ENCODE measurements at regions not wholly inside any gene's neighbourhood (a gene's known extent, or its start where the extent isn't known, plus 50 kb on each side); places are given as distances from the start of the nearest gene placed in this dataset.

- intact Hi-C loops (cut with DNase I) = no loop called here
- H3K4me3 ChIP-seq (ENCODE audit: low read length in 3 of 3) = no peak overlapping the region
- no peak overlapping the region for H3K27ac ChIP-seq (ENCODE audit: low read depth in 2 of 2, low read length in 2 of 2)
- H3K27me3 ChIP-seq (ENCODE audit: control insufficient read depth, insufficient read depth, low read length) = no peaks in the 10 kb centered on the region
- FAIRE-seq (no peak), DNase-seq (no peak)
- peaks cover 0 to 3% (median 0%) of the 10 kb centered on the region in 3 donors for H3K9me3 ChIP-seq (ENCODE audit: control insufficient read depth in 2 of 3, insufficient read depth in 1 of 3, low read length in 3 of 3)
- H3K4me1 ChIP-seq (ENCODE audit: control insufficient read depth in 2 of 3, insufficient read depth in 2 of 3, low read depth in 1 of 3, low read length in 3 of 3) = no peaks in the 10 kb centered on the region
- no peak for TF ChIP-seq CTCF (IDR thresholded peaks at IDR 0.05; ENCODE audit: borderline replicate concordance, extremely low read depth, insufficient read depth)
- no peak overlapping the region for H3K9ac ChIP-seq (ENCODE audit: low read length in 3 of 3)
- H3K36me3 ChIP-seq (ENCODE audit: control insufficient read depth in 2 of 3, insufficient read depth in 3 of 3, low read length in 3 of 3) = no peaks in the 10 kb centered on the region
These were observed 761.4 kb downstream of the KCNA4 start for GRCh38 chr11:29255401-29255800.

- Histone ChIP-seq H3K9ac (ENCODE audit: low read length in 3 of 3) (no peak overlapping the region), H3K4me1 (ENCODE audit: control insufficient read depth in 2 of 3, insufficient read depth in 2 of 3, low read depth in 1 of 3, low read length in 3 of 3) (no peaks in the 10 kb centered on the region), H3K4me3 (ENCODE audit: low read length in 3 of 3) (no peak overlapping the region), H3K27me3 (ENCODE audit: control insufficient read depth, insufficient read depth, low read length) (no peaks in the 10 kb centered on the region), H3K36me3 (ENCODE audit: control insufficient read depth in 2 of 3, insufficient read depth in 3 of 3, low read length in 3 of 3) (no peaks in the 10 kb centered on the region), H3K9me3 (ENCODE audit: control insufficient read depth in 2 of 3, insufficient read depth in 1 of 3, low read length in 3 of 3) (no peaks in the 10 kb centered on the region), H3K27ac (ENCODE audit: low read depth in 2 of 2, low read length in 2 of 2) (no peak overlapping the region)
- FAIRE-seq = no peak
- no peak for TF ChIP-seq CTCF (IDR thresholded peaks at IDR 0.05; ENCODE audit: borderline replicate concordance, extremely low read depth, insufficient read depth)
- intact Hi-C loops (cut with DNase I) = no loop called here
- no peak for DNase-seq
These were observed 765.1 kb downstream of the KCNA4 start for GRCh38 chr11:29251738-29252137.

DNA sequence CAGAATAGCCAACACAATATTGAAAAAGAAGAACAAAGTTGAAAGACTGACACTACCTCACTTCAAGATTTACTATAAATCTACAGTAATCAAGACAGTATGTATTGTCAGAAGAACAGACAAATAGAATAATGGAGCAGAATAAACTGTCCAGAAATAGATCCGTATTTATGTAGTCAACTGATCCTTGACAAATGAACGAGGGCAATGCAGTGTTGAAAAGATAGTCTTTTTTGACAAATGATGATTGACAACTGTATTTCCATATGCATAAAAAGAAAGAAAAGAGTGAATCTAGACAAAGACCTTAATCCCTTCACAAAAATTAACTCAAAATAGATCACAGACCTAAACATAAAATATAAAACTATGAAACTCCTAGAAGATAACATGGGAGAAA lies 767.1 kb downstream of the KCNA4 start:
- no peak for TF ChIP-seq CTCF (IDR thresholded peaks at IDR 0.05; ENCODE audit: borderline replicate concordance, extremely low read depth, insufficient read depth)
- no peaks in the 10 kb centered on the region for H3K36me3 ChIP-seq (ENCODE audit: control insufficient read depth in 2 of 3, insufficient read depth in 3 of 3, low read length in 3 of 3)
- H3K27ac ChIP-seq (ENCODE audit: low read depth in 2 of 2, low read length in 2 of 2) = no peak overlapping the region
- intact Hi-C loops (cut with DNase I) = no loop called here
- no peaks in the 10 kb centered on the region for H3K9me3 ChIP-seq (ENCODE audit: control insufficient read depth in 2 of 3, insufficient read depth in 1 of 3, low read length in 3 of 3)
- DNase-seq (no peak), FAIRE-seq (no peak)
- H3K4me3 ChIP-seq (ENCODE audit: low read length in 3 of 3) = no peak overlapping the region
- no peaks in the 10 kb centered on the region for H3K27me3 ChIP-seq (ENCODE audit: control insufficient read depth, insufficient read depth, low read length)
- no peaks in the 10 kb centered on the region for H3K4me1 ChIP-seq (ENCODE audit: control insufficient read depth in 2 of 3, insufficient read depth in 2 of 3, low read depth in 1 of 3, low read length in 3 of 3)
- no peak overlapping the region for H3K9ac ChIP-seq (ENCODE audit: low read length in 3 of 3)

DNA sequence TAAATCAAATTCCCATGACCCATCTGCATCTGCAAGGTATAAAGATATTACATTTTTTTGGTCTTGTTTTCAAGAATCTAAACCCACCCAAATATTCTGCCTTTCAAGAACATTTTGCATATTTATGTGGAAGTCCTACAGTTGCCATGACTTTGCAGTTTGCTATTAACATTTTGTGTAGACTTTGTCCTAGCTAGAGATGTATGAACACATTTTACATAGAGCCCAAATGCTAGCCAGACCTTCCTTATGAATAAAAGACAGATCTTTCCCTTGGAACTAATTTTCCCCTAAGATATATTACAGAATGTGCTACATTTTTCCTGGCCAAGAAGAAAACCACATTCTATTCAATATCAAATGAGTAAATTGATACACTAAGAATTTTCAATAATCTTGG lies 772.5 kb downstream of the KCNA4 start:
- DNase-seq (peak in 2 of 5 donors; percentile 2 to 3), FAIRE-seq (no peak)
- H3K27me3 ChIP-seq (ENCODE audit: control insufficient read depth, insufficient read depth, low read length) = no peaks in the 10 kb centered on the region
- H3K36me3 ChIP-seq (ENCODE audit: control insufficient read depth in 2 of 3, insufficient read depth in 3 of 3, low read length in 3 of 3) = no peaks in the 10 kb centered on the region
- no peaks in the 10 kb centered on the region for H3K9me3 ChIP-seq (ENCODE audit: control insufficient read depth in 2 of 3, insufficient read depth in 1 of 3, low read length in 3 of 3)
- H3K9ac ChIP-seq (ENCODE audit: low read length in 3 of 3) = no peak overlapping the region
- intact Hi-C loops (cut with DNase I) = no loop called here
- no peak overlapping the region for H3K27ac ChIP-seq (ENCODE audit: low read depth in 2 of 2, low read length in 2 of 2)
- TF ChIP-seq CTCF (IDR thresholded peaks at IDR 0.05; ENCODE audit: borderline replicate concordance, extremely low read depth, insufficient read depth) = no peak
- no peaks in the 10 kb centered on the region for H3K4me1 ChIP-seq (ENCODE audit: control insufficient read depth in 2 of 3, insufficient read depth in 2 of 3, low read depth in 1 of 3, low read length in 3 of 3)
- H3K4me3 ChIP-seq (ENCODE audit: low read length in 3 of 3) = no peak overlapping the region

All from kidney (tissue), 13 donors.